Loucy (cell line): ENCODE measurements at regions not wholly inside any gene's neighbourhood (a gene's known extent, or its start where the extent isn't known, plus 50 kb on each side); places are given as distances from the start of the nearest gene placed in this dataset.

Source experiments
- H2AFZ ChIP-seq: fragments of 200-600 bp; sonication (generic); 2 replicates; pipeline ENCODE4 v1.6.0; 2016; ENCODE audit warnings: antibody characterized with exemption, mild to moderate bottlenecking, low read length, moderate library complexity
- H3F3A ChIP-seq: fragments of 200-600 bp; 2 replicates; pipeline ENCODE4 v1.6.0; 2016; ENCODE audit warnings: antibody characterized with exemption, low read depth, mild to moderate bottlenecking
- H3K27me3 ChIP-seq: fragments of 200-600 bp; sonication (generic); 2 replicates; pipeline ENCODE4 v1.6.1; 2014; ENCODE audit warnings: low read length, mild to moderate bottlenecking; ENCODE audit not compliant: insufficient read depth, poor library complexity, severe bottlenecking
- H3K36me3 ChIP-seq: fragments of 200-600 bp; sonication (generic); 2 replicates; pipeline ENCODE4 v1.6.1; 2016; ENCODE audit warnings: low read length; ENCODE audit not compliant: insufficient read depth
- H3K4me1 ChIP-seq: fragments of 200-600 bp; sonication (generic); 2 replicates; pipeline ENCODE4 v1.5.1; 2014; ENCODE audit warnings: low read length, mild to moderate bottlenecking; ENCODE audit not compliant: insufficient read depth, poor library complexity, severe bottlenecking
- H3K4me2 ChIP-seq: fragments of 200-600 bp; sonication (generic); 2 replicates; pipeline ENCODE4 v1.6.0; 2014; ENCODE audit warnings: antibody characterized with exemption, low read length, low read depth, mild to moderate bottlenecking; ENCODE audit not compliant: poor library complexity, severe bottlenecking
- H3K4me3 ChIP-seq: fragments of 200-600 bp; sonication (generic); 2 replicates; pipeline ENCODE4 v1.5.1; 2014; ENCODE audit warnings: low read length, mild to moderate bottlenecking, mixed read lengths; ENCODE audit not compliant: poor library complexity, severe bottlenecking
- H3K79me2 ChIP-seq: fragments of 200-600 bp; sonication (generic); 2 replicates; pipeline ENCODE4 v1.6.1; 2014; ENCODE audit warnings: low read length; ENCODE audit not compliant: insufficient read depth
- H3K9ac ChIP-seq: fragments of 200-600 bp; sonication (generic); 2 replicates; pipeline ENCODE4 v1.6.0; 2014; ENCODE audit warnings: mild to moderate bottlenecking, low read depth, low read length, moderate library complexity; ENCODE audit not compliant: poor library complexity, severe bottlenecking
- H3K9me2 ChIP-seq: fragments of 200-600 bp; sonication (generic); replicated peaks from 2 replicates; pipeline ENCODE4 v1.6.1; 2016; ENCODE audit warnings: low read depth, low read length, mixed read lengths
- H3K9me3 ChIP-seq: fragments of 200-600 bp; sonication (generic); 2 replicates; pipeline ENCODE4 v1.6.1; 2014; ENCODE audit warnings: mild to moderate bottlenecking, antibody characterized with exemption, low read length, low read depth; ENCODE audit not compliant: insufficient read depth
- H4K20me1 ChIP-seq: fragments of 200-600 bp; sonication (generic); 2 replicates; pipeline ENCODE4 v1.6.0; 2014; ENCODE audit warnings: antibody characterized with exemption, low read length, mild to moderate bottlenecking; ENCODE audit not compliant: insufficient read depth, poor library complexity, severe bottlenecking
- CTCF ChIP-seq: fragments of 200-600 bp; sonication (generic); conservative IDR thresholded peaks from 2 replicates; pipeline ENCODE4 v1.5.1; 2014; ENCODE audit warnings: mild to moderate bottlenecking, antibody characterized with exemption, low read length
- EZH2phosphoT487 ChIP-seq: fragments of 200-600 bp; IDR thresholded peaks from 2 replicates; pipeline ENCODE4 v1.6.1; 2018; ENCODE audit warnings: antibody characterized with exemption, mild to moderate bottlenecking, moderate library complexity, borderline replicate concordance

GRCh38 chr4:38243388-38244053, 283.3 kb downstream of the PTTG2 start:
- H3K4me1 ChIP-seq = no peaks in the 10 kb centered on the region
- H3K79me2 ChIP-seq = no peaks in the 10 kb centered on the region
- H3K27me3 ChIP-seq = no peaks in the 10 kb centered on the region
- no peaks in the 10 kb centered on the region for H3K36me3 ChIP-seq
- H3K9me3 ChIP-seq = no peaks in the 10 kb centered on the region
- H3F3A ChIP-seq = no peaks in the 10 kb centered on the region
- H4K20me1 ChIP-seq = no peaks in the 10 kb centered on the region
- no peak overlapping the region for H2AFZ ChIP-seq
- no peak overlapping the region for H3K4me2 ChIP-seq
- no peak for TF ChIP-seq CTCF
- no peak for TF ChIP-seq EZH2phosphoT487
- H3K9me2 ChIP-seq = no peaks in the 10 kb centered on the region
- no peak overlapping the region for H3K9ac ChIP-seq
- no peak overlapping the region for H3K4me3 ChIP-seq

GRCh38 chr4:38254825-38255224, 294.6 kb downstream of the PTTG2 start:
- H3K4me2 ChIP-seq = no peak overlapping the region
- no peak overlapping the region for H3K4me3 ChIP-seq
- no peak overlapping the region for H2AFZ ChIP-seq
- no peaks in the 10 kb centered on the region for H3K36me3 ChIP-seq
- H3K4me1 ChIP-seq = no peaks in the 10 kb centered on the region
- H4K20me1 ChIP-seq = no peaks in the 10 kb centered on the region
- H3K9ac ChIP-seq = no peak overlapping the region
- H3K9me2 ChIP-seq = no peaks in the 10 kb centered on the region
- no peaks in the 10 kb centered on the region for H3F3A ChIP-seq
- no peaks in the 10 kb centered on the region for H3K27me3 ChIP-seq
- no peak for TF ChIP-seq CTCF
- no peak for TF ChIP-seq EZH2phosphoT487
- H3K9me3 ChIP-seq = no peaks in the 10 kb centered on the region
- H3K79me2 ChIP-seq = no peaks in the 10 kb centered on the region

- Histone ChIP-seq H3F3A (no peaks in the 10 kb centered on the region), H2AFZ (no peak overlapping the region), H3K9me2 (no peaks in the 10 kb centered on the region), H3K4me3 (no peak overlapping the region), H3K9me3 (no peaks in the 10 kb centered on the region), H3K9ac (no peak overlapping the region), H3K4me2 (no peak overlapping the region), H3K27me3 (no peaks in the 10 kb centered on the region), H3K36me3 (no peaks in the 10 kb centered on the region), H4K20me1 (no peaks in the 10 kb centered on the region), H3K79me2 (no peaks in the 10 kb centered on the region), H3K4me1 (no peaks in the 10 kb centered on the region)
- TF ChIP-seq CTCF (no peak), EZH2phosphoT487 (no peak)
Measured at GRCh38 chr4:38255572-38255971, 295.4 kb downstream of the PTTG2 start.
